ENCODE measurements at regions not wholly inside any gene's neighbourhood (a gene's known extent, or its start where the extent isn't known, plus 50 kb on each side); places are given as distances from the start of the nearest gene placed in this dataset.

DNA sequence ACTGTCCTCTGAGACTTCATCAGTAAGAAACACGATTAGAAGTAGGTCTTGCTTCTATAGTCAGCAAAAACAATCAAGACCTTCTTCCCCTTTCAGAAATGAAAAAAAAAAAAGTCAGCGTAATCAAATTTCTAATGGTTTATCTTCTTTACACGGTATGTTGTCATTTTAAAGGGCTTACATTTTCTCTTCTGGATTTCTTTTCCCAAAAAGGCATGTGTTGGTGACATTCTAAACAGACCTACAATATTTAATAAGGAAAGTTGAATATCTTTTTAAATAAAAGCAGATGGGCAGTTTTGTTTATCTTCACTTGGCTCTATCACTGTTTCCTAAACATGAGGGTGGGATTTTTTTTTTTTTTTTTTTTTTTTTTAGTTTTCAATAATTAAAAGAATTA, 197.3 kb upstream of the ADAMTS9 start:
- intact Hi-C loops (cut with micrococcal nuclease) = no loop called here
- POLR2A ChIA-PET = no interaction called here
- ATAC-seq = no peak

DNA sequence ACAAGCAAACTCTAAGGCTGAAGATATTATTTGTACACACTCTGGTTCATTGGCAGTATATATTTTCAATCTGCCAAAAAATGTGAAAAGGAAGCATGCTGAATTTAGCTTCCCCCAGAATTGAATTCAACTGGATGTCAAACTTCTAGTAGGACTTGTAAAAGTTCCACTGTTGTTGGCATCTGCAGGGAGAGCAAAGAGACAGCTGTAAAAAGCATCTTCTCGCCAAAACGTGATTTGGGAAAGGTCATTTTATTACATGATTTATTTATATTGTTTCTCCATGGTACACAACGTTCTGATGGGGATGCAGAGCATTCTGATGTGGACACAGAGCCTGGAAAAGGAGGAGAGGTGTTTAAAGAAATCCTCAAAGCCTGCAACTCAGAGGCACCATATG, 196.7 kb upstream of the ADAMTS9 start:
- H3K27me3 Mint-ChIP-seq = no peaks in the 10 kb centered on the region
- intact Hi-C loops (cut with micrococcal nuclease) = no loop called here
- ATAC-seq = no peak
- H3K4me1 Mint-ChIP-seq (ENCODE audit: low read depth) = no peaks in the 10 kb centered on the region
- DNase-seq = no peak
- POLR2A ChIA-PET = no interaction called here
- CTCF ChIA-PET = no interaction called here
- no peak overlapping the region for H3K4me3 Mint-ChIP-seq
- no peak overlapping the region for H3K27ac Mint-ChIP-seq
- no peaks in the 10 kb centered on the region for H3K36me3 Mint-ChIP-seq (ENCODE audit: low read depth)
- TF ChIP-seq, protein P1, sequence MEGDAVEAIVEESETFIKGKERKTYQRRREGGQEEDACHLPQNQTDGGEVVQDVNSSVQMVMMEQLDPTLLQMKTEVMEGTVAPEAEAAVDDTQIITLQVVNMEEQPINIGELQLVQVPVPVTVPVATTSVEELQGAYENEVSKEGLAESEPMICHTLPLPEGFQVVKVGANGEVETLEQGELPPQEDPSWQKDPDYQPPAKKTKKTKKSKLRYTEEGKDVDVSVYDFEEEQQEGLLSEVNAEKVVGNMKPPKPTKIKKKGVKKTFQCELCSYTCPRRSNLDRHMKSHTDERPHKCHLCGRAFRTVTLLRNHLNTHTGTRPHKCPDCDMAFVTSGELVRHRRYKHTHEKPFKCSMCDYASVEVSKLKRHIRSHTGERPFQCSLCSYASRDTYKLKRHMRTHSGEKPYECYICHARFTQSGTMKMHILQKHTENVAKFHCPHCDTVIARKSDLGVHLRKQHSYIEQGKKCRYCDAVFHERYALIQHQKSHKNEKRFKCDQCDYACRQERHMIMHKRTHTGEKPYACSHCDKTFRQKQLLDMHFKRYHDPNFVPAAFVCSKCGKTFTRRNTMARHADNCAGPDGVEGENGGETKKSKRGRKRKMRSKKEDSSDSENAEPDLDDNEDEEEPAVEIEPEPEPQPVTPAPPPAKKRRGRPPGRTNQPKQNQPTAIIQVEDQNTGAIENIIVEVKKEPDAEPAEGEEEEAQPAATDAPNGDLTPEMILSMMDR (IDR thresholded peaks at IDR 0.05) = no peak
- peaks cover 4% of the 10 kb centered on the region for H3K9me3 Mint-ChIP-seq

More for the DNA sequence above, 197.3 kb upstream of the ADAMTS9 start:
- Mint-ChIP-seq H3K27ac (no peak overlapping the region), H3K4me3 (no peak overlapping the region), H3K9me3 (peaks cover 4% of the 10 kb centered on the region), H3K27me3 (no peaks in the 10 kb centered on the region), H3K36me3 (ENCODE audit: low read depth) (no peaks in the 10 kb centered on the region), H3K4me1 (ENCODE audit: low read depth) (no peaks in the 10 kb centered on the region)
- DNase-seq = no peak
- TF ChIP-seq, protein P1 (IDR thresholded peaks at IDR 0.05) = no peak
- CTCF ChIA-PET = no interaction called here

DNA sequence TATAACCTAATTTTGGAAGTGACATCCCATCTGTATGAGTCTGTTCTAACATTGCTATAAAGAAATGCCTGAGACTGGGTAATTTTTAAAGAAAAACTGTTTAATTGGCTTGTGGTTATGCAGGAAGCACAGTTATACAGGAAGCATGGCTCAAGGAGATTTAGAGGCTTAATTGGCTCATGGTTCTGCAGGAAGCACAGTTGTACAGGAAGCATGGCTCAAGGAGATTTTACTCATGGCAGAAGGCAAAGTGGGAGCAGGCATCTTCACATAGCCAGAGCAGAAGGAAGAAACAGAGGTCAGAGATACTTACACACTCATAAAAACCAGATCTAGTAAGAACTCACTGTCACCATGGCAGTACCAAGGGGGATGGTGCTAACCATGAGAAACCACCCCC, 193.1 kb upstream of the ADAMTS9 start:
- DNase-seq (no peak), ATAC-seq (no peak)
- Mint-ChIP-seq H3K9me3 (peaks cover 2% of the 10 kb centered on the region), H3K36me3 (ENCODE audit: low read depth) (no peaks in the 10 kb centered on the region), H3K4me3 (no peak overlapping the region), H3K27ac (no peak overlapping the region), H3K27me3 (no peaks in the 10 kb centered on the region), H3K4me1 (ENCODE audit: low read depth) (no peaks in the 10 kb centered on the region)
- intact Hi-C loops (cut with micrococcal nuclease) = no loop called here
- TF ChIP-seq, protein P1 (IDR thresholded peaks at IDR 0.05) = no peak
- ChIA-PET CTCF (no interaction called here), POLR2A (no interaction called here)

DNA sequence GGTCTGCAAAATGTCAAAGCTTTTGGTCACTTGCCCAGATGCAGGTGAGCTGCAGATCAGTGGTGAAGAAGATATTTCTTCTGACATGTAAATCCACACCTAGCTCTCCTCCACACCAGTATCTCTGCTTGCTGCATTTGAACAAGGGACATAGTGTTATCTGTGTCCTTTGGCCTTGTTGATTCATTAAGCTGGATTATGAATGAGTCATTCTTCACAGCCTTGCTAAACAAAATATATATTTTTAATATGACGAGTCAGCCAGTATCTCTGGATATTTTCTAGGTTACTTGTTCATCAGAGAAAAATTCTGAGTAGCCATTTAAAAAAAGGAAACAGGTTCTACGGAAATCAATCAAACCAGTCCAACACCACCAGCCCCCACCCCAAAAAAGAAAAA, 190.6 kb upstream of the ADAMTS9 start:
- H3K4me1 Mint-ChIP-seq (ENCODE audit: low read depth) = no peaks in the 10 kb centered on the region
- H3K36me3 Mint-ChIP-seq (ENCODE audit: low read depth) = no peaks in the 10 kb centered on the region
- CTCF ChIA-PET = no interaction called here
- H3K9me3 Mint-ChIP-seq = peaks cover 4% of the 10 kb centered on the region
- no peak for DNase-seq
- H3K27ac Mint-ChIP-seq = no peak overlapping the region
- POLR2A ChIA-PET = no interaction called here
- ATAC-seq = no peak
- TF ChIP-seq, protein P1 (IDR thresholded peaks at IDR 0.05) = no peak
- intact Hi-C loops (cut with micrococcal nuclease) = no loop called here
- H3K27me3 Mint-ChIP-seq = no peaks in the 10 kb centered on the region
- H3K4me3 Mint-ChIP-seq = no peak overlapping the region

DNA sequence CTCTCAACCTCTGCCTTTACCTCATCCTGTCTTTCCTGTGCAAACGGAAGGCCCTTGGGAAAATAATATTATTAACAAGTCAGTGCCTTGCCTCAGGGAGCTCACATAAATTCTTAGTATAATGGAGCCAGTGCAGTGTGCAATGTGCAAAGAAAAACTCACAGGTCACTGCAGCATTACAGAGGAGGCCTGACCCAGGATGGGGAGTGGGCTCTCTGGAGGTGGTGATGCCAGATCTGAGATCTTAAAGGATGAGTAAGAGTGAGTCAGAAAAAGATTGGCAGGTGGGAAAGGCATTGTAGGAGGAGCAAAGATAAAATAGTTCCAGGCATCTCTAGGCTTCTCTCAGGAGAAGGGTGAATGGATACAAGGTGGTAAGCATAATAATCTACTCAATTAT, 185.6 kb upstream of the ADAMTS9 start:
- POLR2A ChIA-PET = no interaction called here
- CTCF ChIA-PET = no interaction called here
- intact Hi-C loops (cut with micrococcal nuclease) = no loop called here
- Mint-ChIP-seq H3K4me1 (ENCODE audit: low read depth) (no peaks in the 10 kb centered on the region), H3K9me3 (peaks cover 4% of the 10 kb centered on the region), H3K27ac (no peak overlapping the region), H3K27me3 (no peaks in the 10 kb centered on the region), H3K36me3 (ENCODE audit: low read depth) (no peaks in the 10 kb centered on the region), H3K4me3 (no peak overlapping the region)
- no peak for ATAC-seq
- TF ChIP-seq, protein P1 (IDR thresholded peaks at IDR 0.05) = no peak
- DNase-seq = no peak
